HG02678 (cell line): ENCODE measurements at regions not wholly inside any gene's neighbourhood (a gene's known extent, or its start where the extent isn't known, plus 50 kb on each side); places are given as distances from the start of the nearest gene placed in this dataset.

ENCODE experiments used
- ATAC-seq: cut with Tn5 transposase; IDR thresholded peaks from one replicate; pipeline ENCODE4 v1.9.1; 2021; ENCODE audit warnings: mild to moderate bottlenecking, moderate library complexity; ENCODE audit not compliant: unreplicated experiment

GRCh38 chr5:97538912-97539311 is 355.9 kb upstream of the RIOK2 start:
- no peak for ATAC-seq

GRCh38 chr5:97541864-97542263 is 358.8 kb upstream of the RIOK2 start:
- ATAC-seq = no peak

- ATAC-seq = no peak
Observed at GRCh38 chr5:97542469-97542868, 359.4 kb upstream of the RIOK2 start.

GRCh38 chr5:97543166-97543565 is 360.1 kb upstream of the RIOK2 start:
- ATAC-seq = no peak

GRCh38 chr5:97544240-97544639 is 361.2 kb upstream of the RIOK2 start:
- ATAC-seq = no peak

GRCh38 chr5:97544678-97545077 is 361.6 kb upstream of the RIOK2 start:
- no peak for ATAC-seq

- ATAC-seq = no peak
Observed at GRCh38 chr5:97545446-97545845, 362.4 kb upstream of the RIOK2 start.

- ATAC-seq = no peak
Observed at GRCh38 chr5:97545886-97546535, 363.0 kb upstream of the RIOK2 start.

GRCh38 chr5:97547430-97547829 is 364.4 kb upstream of the RIOK2 start:
- ATAC-seq = no peak

- peak; percentile 81 for ATAC-seq
Observed at GRCh38 chr5:97547999-97548738, 365.1 kb upstream of the RIOK2 start.

- no peak for ATAC-seq
Observed at GRCh38 chr5:97548739-97549080, 365.7 kb upstream of the RIOK2 start.

GRCh38 chr5:97549496-97549895 is 366.4 kb upstream of the RIOK2 start:
- ATAC-seq = no peak

GRCh38 chr5:97550164-97550563 is 367.1 kb upstream of the RIOK2 start:
- no peak for ATAC-seq

GRCh38 chr5:97550818-97551217 is 367.8 kb upstream of the RIOK2 start:
- ATAC-seq = no peak

- ATAC-seq = no peak
Observed at GRCh38 chr5:97553604-97554452, 370.8 kb upstream of the RIOK2 start.

- no peak for ATAC-seq
Observed at GRCh38 chr5:97554977-97555643, 372.1 kb upstream of the RIOK2 start.

- no peak for ATAC-seq
Observed at GRCh38 chr5:97555644-97555981, 372.6 kb upstream of the RIOK2 start.

GRCh38 chr5:97559827-97560598 is 377.0 kb upstream of the RIOK2 start:
- no peak for ATAC-seq

- ATAC-seq = no peak
Observed at GRCh38 chr5:97560599-97560993, 377.5 kb upstream of the RIOK2 start.

GRCh38 chr5:97563050-97563657 is 380.1 kb upstream of the RIOK2 start:
- no peak for ATAC-seq
